ENCODE measurements at regions not wholly inside any gene's neighbourhood (a gene's known extent, or its start where the extent isn't known, plus 50 kb on each side); places are given as distances from the start of the nearest gene placed in this dataset.

DNA sequence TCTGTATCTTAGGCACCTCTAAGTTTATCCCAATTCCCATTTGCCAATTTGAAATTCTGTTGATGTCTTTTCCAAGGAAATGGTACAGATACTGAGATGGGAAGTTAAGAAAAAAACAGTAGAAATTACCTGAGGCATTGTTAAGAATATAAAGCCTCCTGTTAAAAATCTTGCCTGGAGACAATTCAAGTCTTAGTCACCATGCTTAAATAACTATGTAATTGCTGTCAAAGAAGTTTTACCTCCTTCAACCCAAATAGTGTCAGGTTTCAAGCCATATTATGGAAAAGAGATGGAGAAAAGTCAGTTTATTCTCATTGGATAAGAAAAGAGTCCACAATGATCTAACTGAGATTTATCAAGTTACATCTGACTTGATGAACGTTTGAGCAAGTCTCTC lies 974.7 kb downstream of the GALC start:
- TF ChIP-seq, protein P1, sequence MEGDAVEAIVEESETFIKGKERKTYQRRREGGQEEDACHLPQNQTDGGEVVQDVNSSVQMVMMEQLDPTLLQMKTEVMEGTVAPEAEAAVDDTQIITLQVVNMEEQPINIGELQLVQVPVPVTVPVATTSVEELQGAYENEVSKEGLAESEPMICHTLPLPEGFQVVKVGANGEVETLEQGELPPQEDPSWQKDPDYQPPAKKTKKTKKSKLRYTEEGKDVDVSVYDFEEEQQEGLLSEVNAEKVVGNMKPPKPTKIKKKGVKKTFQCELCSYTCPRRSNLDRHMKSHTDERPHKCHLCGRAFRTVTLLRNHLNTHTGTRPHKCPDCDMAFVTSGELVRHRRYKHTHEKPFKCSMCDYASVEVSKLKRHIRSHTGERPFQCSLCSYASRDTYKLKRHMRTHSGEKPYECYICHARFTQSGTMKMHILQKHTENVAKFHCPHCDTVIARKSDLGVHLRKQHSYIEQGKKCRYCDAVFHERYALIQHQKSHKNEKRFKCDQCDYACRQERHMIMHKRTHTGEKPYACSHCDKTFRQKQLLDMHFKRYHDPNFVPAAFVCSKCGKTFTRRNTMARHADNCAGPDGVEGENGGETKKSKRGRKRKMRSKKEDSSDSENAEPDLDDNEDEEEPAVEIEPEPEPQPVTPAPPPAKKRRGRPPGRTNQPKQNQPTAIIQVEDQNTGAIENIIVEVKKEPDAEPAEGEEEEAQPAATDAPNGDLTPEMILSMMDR (IDR thresholded peaks at IDR 0.05; ENCODE audit: low read depth, low read length, poor library complexity, severe bottlenecking): no peak
- no peak for TF ChIP-seq EZH2phosphoT487 (IDR thresholded peaks at IDR 0.05; ENCODE audit: borderline replicate concordance, low read length)
